HFFc6 (cell line): ENCODE measurements at regions not wholly inside any gene's neighbourhood (a gene's known extent, or its start where the extent isn't known, plus 50 kb on each side); places are given as distances from the start of the nearest gene placed in this dataset.
"Not testable (repeated sequence)": the region's sequence is repeated elsewhere in the genome, so short reads cannot be mapped to it uniquely, and the experiment has no call there.

Experiments used
- DNase-seq: peaks from one replicate; pipeline ENCODE4 v3.0.0-alpha.2; 2018
- H3K27ac Mint-ChIP-seq: 2 replicates; pipeline ENCODE4 v1.8.0; 2020; ENCODE audit warnings: mild to moderate bottlenecking, mixed read lengths
- H3K27me3 Mint-ChIP-seq: 2 replicates; pipeline ENCODE4 v1.8.0; 2021; ENCODE audit warnings: mild to moderate bottlenecking, moderate library complexity, mixed read lengths; ENCODE audit not compliant: insufficient read depth
- H3K36me3 Mint-ChIP-seq: 2 replicates; pipeline ENCODE4 v1.8.0; 2021; ENCODE audit warnings: low read depth, mixed read lengths
- H3K4me1 Mint-ChIP-seq: 2 replicates; pipeline ENCODE4 v1.8.0; 2020; ENCODE audit warnings: low read depth, mixed read lengths
- H3K4me3 Mint-ChIP-seq: 2 replicates; pipeline ENCODE4 v1.8.0; 2020; ENCODE audit warnings: mild to moderate bottlenecking, moderate library complexity, mixed read lengths
- H3K9me3 Mint-ChIP-seq: 2 replicates; pipeline ENCODE4 v1.8.0; 2020; ENCODE audit warnings: mild to moderate bottlenecking, mixed read lengths
- CTCF ChIP-seq: fragments of 200-600 bp; sonication (generic); IDR thresholded peaks from 2 replicates; pipeline ENCODE4 v1.5.0; 2021; ENCODE audit warnings: antibody characterized with exemption, mild to moderate bottlenecking

GRCh38 chr4:124934916-124935315 lies 222.4 kb upstream of the ANKRD50 start:
- TF ChIP-seq CTCF, result no peak
- no peaks in the 10 kb centered on the region for H3K27me3 Mint-ChIP-seq
- DNase-seq, result no peak
- no peak overlapping the region for H3K4me3 Mint-ChIP-seq
- no peaks in the 10 kb centered on the region for H3K9me3 Mint-ChIP-seq
- H3K27ac Mint-ChIP-seq, result no peak overlapping the region
- no peaks in the 10 kb centered on the region for H3K36me3 Mint-ChIP-seq
- peaks cover 58% of the 10 kb centered on the region for H3K4me1 Mint-ChIP-seq

- TF ChIP-seq CTCF, result no peak
- DNase-seq, result no peak
- no peak overlapping the region for H3K27ac Mint-ChIP-seq
- no peaks in the 10 kb centered on the region for H3K9me3 Mint-ChIP-seq
- H3K27me3 Mint-ChIP-seq, result no peaks in the 10 kb centered on the region
- peaks cover 44% of the 10 kb centered on the region for H3K4me1 Mint-ChIP-seq
- H3K36me3 Mint-ChIP-seq, result no peaks in the 10 kb centered on the region
- H3K4me3 Mint-ChIP-seq, result no peak overlapping the region
Measured at GRCh38 chr4:124933521-124933920, 221.0 kb upstream of the ANKRD50 start.

- Mint-ChIP-seq H3K27me3 (no peaks in the 10 kb centered on the region), H3K4me1 (peaks cover 34% of the 10 kb centered on the region), H3K4me3 (no peak overlapping the region), H3K9me3 (no peaks in the 10 kb centered on the region), H3K27ac (no peak overlapping the region), H3K36me3 (no peaks in the 10 kb centered on the region)
- no peak for TF ChIP-seq CTCF
- DNase-seq, result no peak
Measured at GRCh38 chr4:124932447-124932846, 219.9 kb upstream of the ANKRD50 start.

- no peaks in the 10 kb centered on the region for H3K36me3 Mint-ChIP-seq
- H3K27ac Mint-ChIP-seq, result no peak overlapping the region
- no peak for TF ChIP-seq CTCF
- H3K4me1 Mint-ChIP-seq, result peaks cover 20% of the 10 kb centered on the region
- H3K9me3 Mint-ChIP-seq, result no peaks in the 10 kb centered on the region
- H3K27me3 Mint-ChIP-seq, result no peaks in the 10 kb centered on the region
- no peak overlapping the region for H3K4me3 Mint-ChIP-seq
- peak; percentile 10 for DNase-seq
Measured at GRCh38 chr4:124931050-124931449, 218.5 kb upstream of the ANKRD50 start.

GRCh38 chr4:124922748-124923147 lies 210.2 kb upstream of the ANKRD50 start:
- not testable (repeated sequence) for H3K27ac Mint-ChIP-seq, H3K4me1 Mint-ChIP-seq, H3K27me3 Mint-ChIP-seq, H3K9me3 Mint-ChIP-seq, DNase-seq, H3K4me3 Mint-ChIP-seq, H3K36me3 Mint-ChIP-seq

GRCh38 chr4:124918559-124919122 lies 206.1 kb upstream of the ANKRD50 start:
- Mint-ChIP-seq H3K27ac (no peak overlapping the region), H3K27me3 (peaks cover 1% of the 10 kb centered on the region), H3K4me3 (no peak overlapping the region), H3K4me1 (no peaks in the 10 kb centered on the region), H3K9me3 (peaks cover under 1% of the 10 kb centered on the region; the same call in 1 of the 2 replicates), H3K36me3 (0 out of 2 replicates have a peak, but pooled peaks cover under 1% of the 10 kb centered on the region)
- no peak for DNase-seq
- TF ChIP-seq CTCF, result no peak
